H9 (cell line): ENCODE measurements at regions not wholly inside any gene's neighbourhood (a gene's known extent, or its start where the extent isn't known, plus 50 kb on each side); places are given as distances from the start of the nearest gene placed in this dataset.

ENCODE experiments used
- DNase-seq: peaks from one replicate; pipeline ENCODE4 v3.0.0-alpha.2; 2017
- H2AFZ ChIP-seq: one replicate; pipeline ENCODE4 v1.6.1; 2013; ENCODE audit warnings: mild to moderate bottlenecking, low read length, control low read depth, moderate library complexity
- H2AK5ac ChIP-seq: 2 replicates; pipeline ENCODE4 v1.6.1; 2013; ENCODE audit warnings: low read length, control low read depth, mixed read lengths; ENCODE audit not compliant: insufficient read length
- H2BK120ac ChIP-seq: one replicate; pipeline ENCODE4 v1.6.1; 2013; ENCODE audit warnings: low read depth, mild to moderate bottlenecking, low read length, control low read depth, inconsistent platforms; ENCODE audit not compliant: poor library complexity, severe bottlenecking
- H2BK12ac ChIP-seq: 2 replicates; pipeline ENCODE4 v1.6.1; 2013; ENCODE audit warnings: low read length, control low read depth, mixed read lengths, low read depth; ENCODE audit not compliant: insufficient read length
- H2BK15ac ChIP-seq: 2 replicates; pipeline ENCODE4 v1.6.1; 2013; ENCODE audit warnings: low read depth, low read length, control low read depth
- H2BK20ac ChIP-seq: one replicate; pipeline ENCODE4 v1.6.1; 2013; ENCODE audit warnings: low read depth, mild to moderate bottlenecking, low read length, control low read depth, inconsistent platforms; ENCODE audit not compliant: poor library complexity, severe bottlenecking
- H2BK5ac ChIP-seq: 2 replicates; pipeline ENCODE4 v1.6.1; 2013; ENCODE audit warnings: low read length, control low read depth, mixed read lengths; ENCODE audit not compliant: insufficient read length
- H3K14ac ChIP-seq: 2 replicates; pipeline ENCODE4 v1.6.1; 2013; ENCODE audit warnings: low read length, control low read depth; ENCODE audit not compliant: insufficient read depth
- H3K18ac ChIP-seq: 2 replicates; pipeline ENCODE4 v1.6.1; 2013; ENCODE audit warnings: low read depth, mild to moderate bottlenecking, mixed read lengths, low read length, control low read depth; ENCODE audit not compliant: insufficient read length
- H3K23ac ChIP-seq: 2 replicates; pipeline ENCODE4 v1.6.1; 2013; ENCODE audit warnings: low read length, control low read depth, mixed read lengths, low read depth; ENCODE audit not compliant: insufficient read length
- H3K23me2 ChIP-seq: 2 replicates; pipeline ENCODE4 v1.6.1; 2013; ENCODE audit warnings: low read depth, mild to moderate bottlenecking, mixed read lengths, low read length, control low read depth; ENCODE audit not compliant: insufficient read length, poor library complexity, severe bottlenecking
- H3K27ac ChIP-seq: 2 replicates; pipeline ENCODE4 v1.5.1; 2013; ENCODE audit warnings: low read length, control low read depth, mixed read lengths, low read depth; ENCODE audit not compliant: insufficient read length
- H3K27me3 ChIP-seq: 2 replicates; pipeline ENCODE4 v1.6.1; 2013; ENCODE audit warnings: low read length, control low read depth, inconsistent platforms; ENCODE audit not compliant: insufficient read depth
- H3K4ac ChIP-seq: 2 replicates; pipeline ENCODE4 v1.6.1; 2013; ENCODE audit warnings: low read depth, mild to moderate bottlenecking, control low read depth, inconsistent platforms, low read length, moderate library complexity
- H3K4me1 ChIP-seq: 2 replicates; pipeline ENCODE4 v1.6.1; 2013; ENCODE audit warnings: low read length, control low read depth, inconsistent platforms; ENCODE audit not compliant: insufficient read depth
- H3K4me2 ChIP-seq: 2 replicates; pipeline ENCODE4 v1.6.1; 2013; ENCODE audit warnings: low read length, control low read depth, mixed read lengths; ENCODE audit not compliant: insufficient read length, insufficient read depth
- H3K56ac ChIP-seq: 2 replicates; pipeline ENCODE4 v1.6.1; 2013; ENCODE audit warnings: low read depth, mild to moderate bottlenecking, mixed read lengths, low read length, control low read depth; ENCODE audit not compliant: insufficient read length
- H3K79me1 ChIP-seq: 2 replicates; pipeline ENCODE4 v1.6.1; 2013; ENCODE audit warnings: low read depth, mild to moderate bottlenecking, moderate library complexity, low read length, control low read depth, inconsistent platforms; ENCODE audit not compliant: insufficient read depth, poor library complexity, severe bottlenecking
- H3K79me2 ChIP-seq: 2 replicates; pipeline ENCODE4 v1.6.1; 2013; ENCODE audit warnings: low read length, control low read depth, inconsistent platforms; ENCODE audit not compliant: insufficient read depth
- H3K9ac ChIP-seq: 2 replicates; pipeline ENCODE4 v1.6.1; 2013; ENCODE audit warnings: low read length, control low read depth, mixed read lengths; ENCODE audit not compliant: insufficient read length; ENCODE audit errors: extremely low read depth
- H3K9me3 ChIP-seq: one replicate; pipeline ENCODE4 v1.6.1; 2013; ENCODE audit warnings: low read depth, low read length, inconsistent platforms; ENCODE audit not compliant: control insufficient read depth
- H3T11ph ChIP-seq: one replicate; pipeline ENCODE4 v1.6.1; 2013; ENCODE audit warnings: mild to moderate bottlenecking, low read length, control low read depth, inconsistent platforms
- H4K20me1 ChIP-seq: one replicate; pipeline ENCODE4 v1.6.1; 2013; ENCODE audit not compliant: control insufficient read depth, insufficient read length, insufficient read depth
- H4K5ac ChIP-seq: 2 replicates; pipeline ENCODE4 v1.6.1; 2013; ENCODE audit warnings: low read depth, mild to moderate bottlenecking, mixed read lengths, low read length, control low read depth; ENCODE audit not compliant: insufficient read length
- H4K8ac ChIP-seq: replicated peaks from 2 replicates; pipeline ENCODE4 v1.6.1; 2013; ENCODE audit warnings: low read length, control low read depth, mixed read lengths, low read depth; ENCODE audit not compliant: insufficient read length
- H4K91ac ChIP-seq: 2 replicates; pipeline ENCODE4 v1.6.1; 2013; ENCODE audit warnings: low read depth, mild to moderate bottlenecking, moderate library complexity, mixed read lengths, low read length, control low read depth; ENCODE audit not compliant: insufficient read length
- H3K27ac Mint-ChIP-seq, 3 experiments: 2 replicates in 2 of 3; 3 replicates in 1 of 3; pipeline ENCODE4 v1.8.0; 2020 to 2021; ENCODE audit warnings: mixed read lengths in 3 of 3, mild to moderate bottlenecking in 1 of 3, moderate library complexity in 1 of 3
- H3K27me3 Mint-ChIP-seq: 2 replicates; pipeline ENCODE4 v1.8.0; 2021; ENCODE audit warnings: low read depth, mild to moderate bottlenecking, moderate library complexity, mixed read lengths
- H3K36me3 Mint-ChIP-seq, 3 experiments: 2 replicates in 2 of 3; 3 replicates in 1 of 3; pipeline ENCODE4 v1.8.0; 2020 to 2021; ENCODE audit warnings: low read depth in 3 of 3, mixed read lengths in 3 of 3; ENCODE audit not compliant: insufficient read depth in 1 of 3
- H3K4me1 Mint-ChIP-seq, 2 experiments: 2 replicates each; pipeline ENCODE4 v1.8.0; 2020; ENCODE audit warnings: mixed read lengths in 2 of 2
- H3K4me3 Mint-ChIP-seq, 2 experiments: 2 replicates in 1 of 2; 3 replicates in 1 of 2; pipeline ENCODE4 v1.8.0; 2020 to 2021; ENCODE audit warnings: mild to moderate bottlenecking in 2 of 2, mixed read lengths in 2 of 2, moderate library complexity in 1 of 2
- H3K9me3 Mint-ChIP-seq, 2 experiments: 2 replicates in 1 of 2; 3 replicates in 1 of 2; pipeline ENCODE4 v1.8.0; 2020; ENCODE audit warnings: mild to moderate bottlenecking in 2 of 2, mixed read lengths in 2 of 2, moderate library complexity in 1 of 2
- CTCF ChIP-seq: fragments of 200-600 bp; sonication (generic); conservative IDR thresholded peaks from 3 replicates; pipeline ENCODE4 v1.8.0; 2021; ENCODE audit warnings: antibody characterized with exemption, mild to moderate bottlenecking
- WGBS: extraction: QIAGEN DNeasy Blood & Tissue Kit; methylation state at CpG from one replicate; pipeline ENCODE4 v1.1.7; 2013; ENCODE audit warnings: missing lambda C conversion rate, low lambda C conversion rate, mixed read lengths; ENCODE audit not compliant: insufficient read length; ENCODE audit errors: extremely low coverage; 5-methylcytosine and 5-hydroxymethylcytosine counted together

GRCh38 chrX:19293606-19294325, 50.0 kb upstream of the PDHA1 start:
- H4K20me1 ChIP-seq: no peaks in the 10 kb centered on the region
- H2BK12ac ChIP-seq: no peak overlapping the region
- TF ChIP-seq CTCF: no peak
- H2AFZ ChIP-seq: no peak overlapping the region
- H3K14ac ChIP-seq: no peak overlapping the region
- Mint-ChIP-seq H3K4me1 (peaks cover 9 to 10% of the 10 kb centered on the region in 2 experiments), H3K27me3 (peaks cover 5% of the 10 kb centered on the region), H3K36me3 (peaks cover 0 to 4% (median 3%) of the 10 kb centered on the region in 3 experiments; a peak in 4 of 7 replicates), H3K27ac (no peak overlapping the region), H3K4me3 (no peak overlapping the region), H3K9me3 (peaks cover 73 to 78% of the 10 kb centered on the region in 2 experiments)
- DNase-seq: no peak
- H2BK120ac ChIP-seq: no peak overlapping the region
- H3K18ac ChIP-seq: no peak overlapping the region
- peaks cover 31% of the 10 kb centered on the region for H3K9me3 ChIP-seq
- no peak overlapping the region for H2BK20ac ChIP-seq
- no peak overlapping the region for H4K91ac ChIP-seq
- H3T11ph ChIP-seq: no peak overlapping the region
- no peak overlapping the region for H3K4me2 ChIP-seq
- H2BK15ac ChIP-seq: no peak overlapping the region
- no CpG with 5 or more reads among the region's 6 CpGs for WGBS
- no peak overlapping the region for H3K9ac ChIP-seq
- H4K5ac ChIP-seq: no peak overlapping the region
- no peak overlapping the region for H2AK5ac ChIP-seq
- no peak overlapping the region for H3K4ac ChIP-seq
- no peaks in the 10 kb centered on the region for H3K79me2 ChIP-seq
- H3K23ac ChIP-seq: no peak overlapping the region
- H3K56ac ChIP-seq: no peak overlapping the region
- H3K27me3 ChIP-seq: no peaks in the 10 kb centered on the region
- H2BK5ac ChIP-seq: no peak overlapping the region
- H4K8ac ChIP-seq: no peak overlapping the region
- no peaks in the 10 kb centered on the region for H3K23me2 ChIP-seq
- peaks cover 4% of the 10 kb centered on the region; the same call in 1 of the 2 replicates for H3K4me1 ChIP-seq
- no peak overlapping the region for H3K27ac ChIP-seq
- no peaks in the 10 kb centered on the region for H3K79me1 ChIP-seq
